ENCODE measurements at regions not wholly inside any gene's neighbourhood (a gene's known extent, or its start where the extent isn't known, plus 50 kb on each side); places are given as distances from the start of the nearest gene placed in this dataset.
"Not testable (repeated sequence)": the region's sequence is repeated elsewhere in the genome, so short reads cannot be mapped to it uniquely, and the experiment has no call there.

GRCh38 chr14:106663805-106664410 lies 1137.5 kb downstream of the TMEM121 start:
- not testable (repeated sequence) for DNase-seq

- no peak for DNase-seq
These were observed 1139.4 kb downstream of the TMEM121 start for GRCh38 chr14:106665814-106666213.

GRCh38 chr14:106666341-106666740 lies 1140.0 kb downstream of the TMEM121 start:
- no peak for DNase-seq

GRCh38 chr14:106670011-106670410 lies 1143.6 kb downstream of the TMEM121 start:
- no peak for DNase-seq

- not testable (repeated sequence) for DNase-seq
These were observed 1147.7 kb downstream of the TMEM121 start for GRCh38 chr14:106674093-106674492.

GRCh38 chr14:106674509-106675125 lies 1148.2 kb downstream of the TMEM121 start:
- not testable (repeated sequence) for DNase-seq

GRCh38 chr14:106675716-106676115 lies 1149.3 kb downstream of the TMEM121 start:
- DNase-seq: peak; percentile 30 to 78

GRCh38 chr14:106679776-106680175 lies 1153.4 kb downstream of the TMEM121 start:
- no peak for DNase-seq

- no peak for DNase-seq
These were observed 1154.8 kb downstream of the TMEM121 start for GRCh38 chr14:106681161-106681560.

GRCh38 chr14:106681568-106681967 lies 1155.2 kb downstream of the TMEM121 start:
- DNase-seq: no peak

GRCh38 chr14:106683631-106684030 lies 1157.2 kb downstream of the TMEM121 start:
- no peak for DNase-seq

- no peak for DNase-seq
These were observed 1160.2 kb downstream of the TMEM121 start for GRCh38 chr14:106686533-106686932.

- no peak for DNase-seq
These were observed 1164.0 kb downstream of the TMEM121 start for GRCh38 chr14:106690333-106690891.

- DNase-seq: no peak
These were observed 1165.4 kb downstream of the TMEM121 start for GRCh38 chr14:106691601-106692291.

- DNase-seq: no peak
These were observed 1168.4 kb downstream of the TMEM121 start for GRCh38 chr14:106694638-106695393.

- DNase-seq: not testable (repeated sequence)
These were observed 1172.4 kb downstream of the TMEM121 start for GRCh38 chr14:106698620-106699267.

GRCh38 chr14:106703651-106704050 lies 1177.3 kb downstream of the TMEM121 start:
- DNase-seq: not testable (repeated sequence)

GRCh38 chr14:106706488-106706887 lies 1180.1 kb downstream of the TMEM121 start:
- DNase-seq: not testable (repeated sequence)

- DNase-seq: not testable (repeated sequence)
These were observed 1183.8 kb downstream of the TMEM121 start for GRCh38 chr14:106710187-106710586.

GRCh38 chr14:106712513-106712912 lies 1186.1 kb downstream of the TMEM121 start:
- not testable (repeated sequence) for DNase-seq

GRCh38 chr14:106714446-106715428 lies 1188.4 kb downstream of the TMEM121 start:
- DNase-seq: not testable (repeated sequence)
